HG03354 (cell line): ENCODE measurements at regions not wholly inside any gene's neighbourhood (a gene's known extent, or its start where the extent isn't known, plus 50 kb on each side); places are given as distances from the start of the nearest gene placed in this dataset.

Source experiments
- ATAC-seq: cut with Tn5 transposase; IDR thresholded peaks from one replicate; pipeline ENCODE4 v1.9.1; 2021; ENCODE audit warnings: mild to moderate bottlenecking; ENCODE audit not compliant: unreplicated experiment, poor library complexity, severe bottlenecking

DNA sequence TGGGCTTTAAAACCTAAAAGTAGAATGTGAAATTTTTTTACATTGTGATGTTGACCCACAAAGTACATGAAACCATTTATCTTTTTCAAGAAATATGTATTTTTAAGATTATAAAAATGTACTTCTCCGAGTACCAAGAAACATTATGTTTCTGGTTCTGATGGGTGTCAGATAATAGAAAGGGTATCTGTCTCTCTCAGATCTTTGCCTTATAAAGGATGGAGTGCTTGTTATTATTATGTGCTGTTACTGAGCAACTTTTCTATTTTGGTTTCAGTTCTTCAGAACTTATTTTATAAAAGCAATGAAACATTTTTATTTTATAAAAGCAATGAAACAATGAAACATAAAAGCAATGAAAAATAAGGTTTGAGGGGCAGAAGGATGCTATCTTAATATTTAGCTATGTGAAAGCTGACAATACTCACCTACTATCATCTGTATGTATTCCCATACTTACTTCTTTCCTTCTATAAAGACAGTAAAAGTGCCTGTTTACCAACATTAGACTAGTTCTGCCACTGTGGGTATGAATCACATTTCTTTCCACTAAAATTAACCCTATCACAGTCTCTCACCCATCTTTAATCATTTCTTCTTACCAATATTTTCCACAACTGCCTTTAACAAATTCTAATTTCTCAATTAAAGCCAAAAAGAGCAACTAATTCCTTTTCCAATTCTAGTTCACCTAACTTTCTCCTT, 540.7 kb upstream of the KCNMB2 start:
- ATAC-seq, result no peak

DNA sequence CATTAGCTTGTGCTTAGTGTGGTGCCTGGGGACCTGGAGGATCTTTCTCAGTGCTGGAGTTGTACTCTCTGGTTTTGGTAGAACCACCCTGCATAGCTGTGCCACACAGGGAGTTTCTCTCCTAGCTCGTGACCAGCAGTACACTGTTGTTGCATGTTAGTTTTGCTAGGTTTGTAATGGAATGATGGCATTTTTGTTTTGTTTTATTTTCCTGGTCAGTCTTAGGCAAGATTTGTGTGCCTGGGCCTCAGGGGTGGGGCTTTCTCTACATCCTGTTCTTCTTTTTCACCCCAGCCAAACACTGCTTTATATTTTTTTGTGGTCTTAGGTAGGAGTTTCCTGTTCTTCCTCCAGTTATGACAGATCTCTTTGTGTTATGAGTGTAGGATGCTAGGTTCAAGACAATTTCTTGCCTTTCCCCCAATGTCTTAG, 534.5 kb upstream of the KCNMB2 start:
- peak; percentile 87 for ATAC-seq

DNA sequence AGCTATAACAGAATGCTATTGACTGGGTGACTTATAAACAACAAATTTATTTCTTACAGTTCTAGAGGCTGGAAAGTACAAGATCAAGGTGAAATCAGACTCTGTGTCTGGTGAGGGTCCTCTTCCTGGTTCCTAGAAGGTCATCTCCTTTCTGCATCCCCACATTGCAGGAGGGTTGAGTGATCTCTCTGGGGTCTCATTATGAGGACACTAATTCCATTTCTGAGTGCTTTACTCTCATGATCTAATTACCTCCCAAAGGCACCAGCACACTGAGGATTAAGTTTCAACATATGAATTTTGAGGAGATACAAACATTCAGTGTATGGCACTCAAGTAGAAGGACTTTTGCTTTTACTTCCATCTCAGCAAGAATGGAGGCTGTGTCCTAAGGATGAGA, 534.1 kb upstream of the KCNMB2 start:
- ATAC-seq, result no peak

DNA sequence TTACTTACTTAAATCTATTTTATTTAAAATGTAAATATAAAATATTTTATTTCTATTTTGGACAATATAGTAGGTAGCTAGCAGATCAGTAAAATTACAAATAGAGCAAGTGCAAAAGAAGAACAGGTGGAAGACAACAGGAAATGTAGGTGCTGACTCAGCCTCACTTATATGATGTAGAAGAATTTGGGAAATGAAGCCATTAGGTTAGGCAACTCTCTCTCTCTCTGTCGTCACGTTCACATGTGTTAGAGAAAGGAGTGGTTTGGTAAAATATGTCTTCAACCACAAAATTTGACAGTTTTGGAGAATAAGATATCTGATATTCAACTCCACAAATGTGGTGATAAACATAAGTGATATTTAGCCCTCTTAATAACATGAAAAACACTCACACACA, 532.5 kb upstream of the KCNMB2 start:
- ATAC-seq, result no peak

DNA sequence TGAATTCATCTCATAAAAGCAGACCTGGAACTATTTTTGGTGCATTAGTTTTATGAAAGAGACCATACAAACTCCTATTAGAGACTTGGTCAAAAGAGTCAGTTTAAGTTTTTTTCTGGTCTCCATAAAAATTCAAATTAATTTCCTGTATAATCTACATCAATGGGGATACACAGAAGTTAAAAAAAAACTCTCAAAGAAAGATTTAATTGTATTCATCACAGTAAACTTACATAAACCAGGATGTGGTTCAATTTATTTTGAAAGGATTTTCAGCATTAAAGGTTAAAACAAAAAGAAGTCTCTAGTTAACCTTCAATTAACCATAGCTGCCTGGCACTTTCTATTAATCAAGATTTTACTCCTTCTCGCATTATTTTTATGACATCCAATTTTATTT, 530.3 kb upstream of the KCNMB2 start:
- ATAC-seq, result no peak

DNA sequence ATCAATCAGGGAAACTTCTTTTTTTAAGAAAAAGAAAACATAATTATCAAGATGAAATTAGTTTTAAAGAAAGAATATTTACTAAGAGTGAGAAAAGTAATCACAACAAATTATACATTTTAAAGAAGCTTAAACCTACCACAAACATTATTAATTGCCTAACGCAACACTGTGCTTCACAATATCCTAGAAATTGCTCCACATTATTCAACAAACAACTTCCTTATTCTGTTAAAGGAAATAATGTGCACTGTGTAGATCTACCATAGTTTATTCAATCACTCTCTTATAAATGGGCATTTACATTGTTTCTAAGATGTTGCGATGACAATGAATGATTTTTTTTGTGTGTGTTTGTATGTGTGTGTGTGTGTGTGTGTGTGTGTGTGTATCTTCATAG, 525.9 kb upstream of the KCNMB2 start:
- ATAC-seq, result no peak

DNA sequence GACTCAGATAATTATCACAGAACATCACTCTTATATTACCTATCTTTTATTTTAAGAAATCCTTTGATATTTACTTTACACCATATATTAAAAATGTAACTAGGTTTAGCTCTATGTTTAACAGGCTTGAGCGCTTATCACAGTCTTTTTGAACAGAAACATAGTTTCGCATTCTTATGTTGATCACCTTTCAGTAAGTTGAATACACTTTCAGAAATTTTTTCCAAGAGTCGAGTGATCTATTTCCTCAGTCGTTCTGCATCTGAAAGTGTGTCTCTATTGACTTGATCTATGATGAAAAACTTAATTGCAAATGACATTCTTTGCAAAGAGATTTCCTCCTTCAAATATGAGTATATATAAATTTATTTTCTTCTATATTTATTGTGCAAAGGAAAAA, 516.6 kb upstream of the KCNMB2 start:
- no peak for ATAC-seq

DNA sequence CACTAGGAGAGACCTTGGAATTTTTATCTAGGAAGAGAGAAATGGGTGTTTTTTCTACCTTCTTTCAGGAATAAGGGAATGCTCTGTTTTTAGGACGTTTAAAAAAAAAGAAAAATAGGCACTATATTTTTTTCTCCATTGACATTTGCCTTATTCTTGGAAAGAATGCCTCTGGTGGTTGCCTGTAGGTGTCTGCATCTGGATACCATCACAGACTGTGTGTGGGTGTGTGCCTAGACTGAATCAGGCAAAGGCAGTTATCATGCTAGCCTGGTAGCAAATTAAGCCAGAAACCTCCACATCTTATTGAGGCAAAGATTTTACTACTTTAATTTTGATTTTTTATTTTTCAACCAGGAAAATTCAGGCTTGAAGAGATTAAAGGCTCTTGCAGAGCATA, 513.6 kb upstream of the KCNMB2 start:
- ATAC-seq, result no peak

DNA sequence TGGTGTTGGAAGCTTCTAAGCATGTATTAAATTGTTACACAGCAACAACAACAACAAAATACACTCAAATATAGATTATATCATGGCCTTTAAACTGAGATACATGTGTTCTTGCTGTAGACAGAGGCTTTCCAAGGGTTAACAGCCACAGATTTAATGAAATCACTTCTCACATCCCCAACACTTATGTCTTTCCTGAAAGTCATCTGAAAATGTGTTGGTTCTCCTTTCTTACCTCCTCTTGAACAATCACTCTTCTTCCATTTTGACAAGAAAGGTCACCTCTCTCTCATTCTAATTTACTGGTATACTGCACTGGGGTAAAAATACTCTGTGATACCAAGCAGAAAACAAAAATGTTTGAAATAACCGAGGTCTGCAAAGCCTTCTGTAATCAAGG, 507.3 kb upstream of the KCNMB2 start:
- ATAC-seq, result no peak

DNA sequence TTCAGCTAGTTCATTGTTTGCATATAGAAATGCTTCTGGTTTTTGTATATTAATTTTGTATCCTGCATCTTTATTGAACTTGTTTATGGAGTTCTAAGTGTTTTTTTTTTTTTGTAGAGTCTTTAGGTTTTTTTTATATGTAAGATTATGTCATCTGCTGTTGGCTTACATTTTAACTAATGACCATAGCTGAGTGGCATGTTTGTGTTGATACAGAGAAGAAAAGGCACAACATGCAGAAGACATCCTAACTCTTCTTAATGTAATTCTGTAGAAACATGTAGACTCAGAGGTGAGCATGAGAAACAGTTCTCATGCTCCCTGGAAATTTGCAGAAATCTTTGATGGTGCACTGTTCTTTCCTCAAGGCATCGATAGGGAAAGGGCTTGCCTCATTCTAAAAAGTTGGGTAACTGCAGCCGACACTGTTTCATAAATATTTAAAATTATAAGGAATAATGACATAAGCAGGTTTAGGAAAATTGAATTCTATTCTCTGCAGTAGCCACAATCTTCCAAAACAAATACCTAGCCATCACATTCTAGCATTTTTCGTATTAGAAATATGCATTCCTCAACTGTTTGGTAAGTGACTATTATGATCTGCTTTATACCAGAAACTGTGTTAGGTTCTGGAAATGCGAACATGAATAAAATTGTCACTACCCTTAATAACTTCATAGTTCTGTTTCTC, 499.6 kb upstream of the KCNMB2 start:
- no peak for ATAC-seq

DNA sequence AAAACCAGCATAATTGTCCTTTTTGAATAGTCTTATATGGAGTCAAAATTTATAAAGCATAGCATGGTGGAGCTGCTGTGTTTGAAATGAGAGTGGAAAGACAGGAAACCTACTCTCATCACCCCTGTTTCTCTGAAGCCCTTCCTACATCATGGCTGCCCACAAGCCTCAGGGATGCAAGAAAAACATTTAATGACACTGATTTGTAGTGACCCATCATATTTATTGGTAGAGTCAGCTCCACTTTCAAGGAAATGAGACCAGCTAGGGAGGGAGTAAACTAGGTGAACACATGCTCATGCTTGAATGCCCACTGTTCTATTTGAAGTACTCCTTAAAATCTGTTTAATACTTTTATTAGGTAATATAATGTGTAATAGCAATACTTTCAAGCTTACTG, 494.3 kb upstream of the KCNMB2 start:
- no peak for ATAC-seq

DNA sequence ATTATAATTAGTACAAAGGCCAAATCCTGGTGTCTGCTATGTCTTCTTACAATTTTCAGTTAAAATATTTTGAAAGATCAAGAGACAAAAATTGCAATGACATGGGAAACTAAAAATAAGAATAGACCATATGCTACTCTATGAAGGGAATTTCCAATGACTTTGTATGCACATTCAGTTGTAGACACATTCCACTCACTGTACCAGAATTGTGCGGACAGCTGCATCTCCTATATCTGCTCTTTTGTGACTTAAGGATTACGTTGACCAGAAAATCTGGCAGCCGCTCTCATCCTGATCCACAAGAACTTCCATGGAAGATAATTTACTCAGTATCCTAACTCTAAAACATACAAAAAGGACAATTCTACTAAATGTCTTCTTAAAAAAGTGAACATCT, 493.9 kb upstream of the KCNMB2 start:
- ATAC-seq, result no peak

DNA sequence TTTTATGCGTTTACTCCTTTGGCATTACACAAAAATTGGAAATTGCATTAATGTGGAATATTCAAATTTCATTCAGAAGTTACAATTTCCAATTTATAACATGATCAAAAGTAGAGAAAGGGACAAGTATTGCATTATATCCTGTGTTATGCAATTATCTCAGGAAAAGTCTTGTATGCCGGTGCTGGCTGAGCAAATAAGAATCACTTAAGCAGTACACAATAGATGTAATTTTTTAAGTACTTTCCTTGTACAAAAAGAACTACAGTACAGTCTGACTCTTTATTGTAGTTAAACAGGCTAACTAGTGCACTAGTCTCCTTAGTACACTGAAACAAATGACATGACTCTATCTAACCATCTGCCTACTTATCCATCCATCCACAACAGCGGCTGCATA, 493.2 kb upstream of the KCNMB2 start:
- no peak for ATAC-seq

DNA sequence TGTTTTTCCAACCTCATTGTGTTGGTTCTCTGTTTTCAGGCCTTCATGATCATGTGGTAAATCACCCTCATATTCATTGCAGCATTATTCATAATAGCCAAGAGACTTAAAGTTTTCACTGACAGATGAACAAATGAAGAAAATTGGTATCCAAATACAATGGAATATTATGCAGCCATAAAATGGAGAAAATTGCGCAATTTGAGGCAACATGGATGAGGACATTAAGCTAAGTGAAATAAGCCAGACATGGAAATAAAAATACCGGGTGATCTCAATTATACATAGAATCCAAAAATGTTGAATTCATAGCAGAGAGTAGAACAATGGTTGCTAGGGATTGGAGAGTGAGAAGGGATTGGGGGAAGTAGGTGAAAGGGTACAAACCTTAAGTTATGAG, 491.9 kb upstream of the KCNMB2 start:
- ATAC-seq, result no peak

DNA sequence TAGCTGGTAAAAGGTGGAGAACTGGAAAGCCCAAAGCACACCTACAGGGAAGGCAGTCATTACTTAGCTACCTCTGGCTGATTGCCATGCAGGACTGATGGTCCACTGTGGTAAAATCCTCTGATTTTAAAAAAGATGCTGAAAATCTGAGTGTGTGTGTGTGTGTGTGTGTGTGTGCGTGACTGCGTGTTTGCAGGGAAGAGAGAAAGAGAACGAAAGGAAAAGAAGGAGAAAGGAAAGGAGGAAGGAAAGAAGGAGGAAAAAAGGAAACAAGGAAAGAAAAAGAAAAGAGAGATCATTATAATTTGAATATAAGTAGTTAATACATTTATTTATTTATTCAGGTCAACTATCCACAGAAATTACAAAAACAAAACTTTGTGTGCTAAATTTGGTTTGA, 488.7 kb upstream of the KCNMB2 start:
- ATAC-seq, result no peak

DNA sequence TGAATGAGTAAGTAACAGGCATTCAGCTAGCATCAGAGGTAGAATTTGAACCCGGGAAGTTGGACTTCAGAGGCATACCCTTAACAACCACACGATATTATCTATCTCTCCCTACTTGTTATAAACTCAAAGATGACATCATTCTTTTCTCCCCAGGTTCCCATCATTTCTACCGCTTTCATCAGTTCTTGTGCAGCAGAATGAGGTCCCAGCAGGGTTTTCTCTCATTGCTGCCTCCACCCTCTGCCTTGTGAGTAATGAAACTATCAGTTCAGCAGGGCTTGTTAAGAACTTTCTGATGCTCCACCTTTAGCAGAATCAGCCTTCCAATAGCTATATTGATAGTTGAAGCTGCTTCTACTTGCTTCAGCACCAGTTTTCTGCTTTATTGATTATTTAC, 487.5 kb upstream of the KCNMB2 start:
- ATAC-seq, result no peak

DNA sequence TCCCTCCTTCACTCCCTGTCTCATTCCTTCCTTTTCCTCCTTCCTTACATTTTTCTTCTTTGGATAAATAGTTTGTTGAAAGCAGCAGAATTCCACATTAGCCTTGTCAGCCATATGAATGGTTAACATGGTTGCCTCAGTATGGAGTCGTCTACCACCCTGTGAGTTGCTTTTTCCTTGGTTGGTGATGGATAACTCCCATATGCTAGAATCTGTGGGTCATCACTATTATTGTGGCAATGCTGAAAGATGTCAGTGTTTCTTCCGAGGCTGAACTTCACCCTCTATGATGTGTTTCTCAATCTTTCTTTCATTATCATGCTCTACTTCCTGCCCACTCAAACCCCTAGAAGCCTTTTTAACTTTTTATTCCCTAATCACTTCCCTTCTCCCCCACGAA, 481.8 kb upstream of the KCNMB2 start:
- ATAC-seq, result no peak

DNA sequence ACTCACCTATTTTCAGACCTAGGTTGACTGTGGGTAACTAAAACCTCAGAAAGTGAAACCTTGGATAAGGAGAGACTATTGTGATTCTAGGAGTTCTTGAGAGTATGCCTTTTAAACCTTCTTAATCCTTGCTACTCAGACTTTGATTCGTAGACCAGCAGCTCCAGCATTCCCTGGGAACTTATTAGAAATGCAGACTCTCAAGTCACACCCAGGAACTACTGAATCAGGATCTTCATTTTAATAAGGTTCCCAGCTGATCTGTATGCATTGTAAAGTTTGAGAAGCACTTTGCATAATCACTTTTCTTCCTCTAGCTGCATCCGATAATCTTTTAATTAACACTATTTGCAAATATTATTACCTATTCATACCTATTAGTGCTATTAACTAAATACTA, 480.3 kb upstream of the KCNMB2 start:
- ATAC-seq, result no peak

DNA sequence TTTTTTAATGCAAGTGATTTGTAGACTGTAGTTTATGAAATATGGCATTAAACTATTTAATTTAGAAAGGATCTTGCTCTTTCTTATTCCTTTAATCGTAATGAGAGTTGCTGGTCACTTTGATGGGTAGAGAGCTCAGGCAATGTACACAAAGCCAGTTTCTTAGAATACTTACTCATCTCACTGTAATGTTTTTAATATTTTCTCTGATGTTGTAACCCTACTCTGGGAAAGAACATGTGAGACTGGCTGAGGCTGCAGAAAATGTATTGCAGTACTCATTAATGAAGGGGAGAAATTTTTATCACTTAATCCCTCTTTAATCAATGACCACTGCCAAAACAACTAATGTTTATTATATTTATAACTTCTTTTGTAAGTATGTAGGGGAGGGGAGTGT, 479.4 kb upstream of the KCNMB2 start:
- no peak for ATAC-seq

DNA sequence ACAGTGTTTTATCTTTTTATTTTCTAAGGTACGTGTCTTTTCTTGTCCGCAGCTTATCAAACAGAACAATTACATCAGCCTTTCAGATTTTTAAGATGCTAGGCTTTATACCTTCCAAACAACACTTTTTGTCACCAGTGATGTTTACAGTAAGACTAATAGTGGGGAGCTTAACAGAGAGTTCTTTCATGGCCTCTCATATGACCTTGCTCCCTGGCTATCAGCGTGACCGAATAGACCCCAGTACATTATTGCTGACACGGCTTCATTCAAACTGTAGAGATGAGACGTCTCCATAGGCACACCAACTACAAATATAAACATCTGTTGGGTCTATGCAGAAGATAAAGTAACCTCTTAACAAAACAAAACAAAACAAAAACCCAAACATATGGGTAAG, 477.6 kb upstream of the KCNMB2 start:
- no peak for ATAC-seq

DNA sequence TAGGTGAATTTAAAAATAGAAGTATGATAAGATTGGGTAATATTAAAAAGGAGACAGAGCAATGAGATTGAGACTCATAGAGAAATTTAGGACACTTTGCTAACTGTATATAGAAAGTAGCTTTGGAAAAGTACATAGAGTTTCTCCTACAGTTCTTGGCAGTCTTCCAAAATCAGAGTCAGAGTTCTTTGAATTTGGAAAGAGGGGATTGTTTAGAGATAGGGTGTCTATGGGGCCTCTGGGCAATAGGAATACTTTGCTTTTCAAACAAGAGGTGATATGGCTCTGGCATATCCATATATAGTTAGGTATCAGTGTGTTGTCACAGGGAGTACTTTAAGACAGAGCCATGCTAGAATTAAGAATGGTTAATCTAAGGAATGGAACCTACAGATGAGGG, 477.1 kb upstream of the KCNMB2 start:
- no peak for ATAC-seq

DNA sequence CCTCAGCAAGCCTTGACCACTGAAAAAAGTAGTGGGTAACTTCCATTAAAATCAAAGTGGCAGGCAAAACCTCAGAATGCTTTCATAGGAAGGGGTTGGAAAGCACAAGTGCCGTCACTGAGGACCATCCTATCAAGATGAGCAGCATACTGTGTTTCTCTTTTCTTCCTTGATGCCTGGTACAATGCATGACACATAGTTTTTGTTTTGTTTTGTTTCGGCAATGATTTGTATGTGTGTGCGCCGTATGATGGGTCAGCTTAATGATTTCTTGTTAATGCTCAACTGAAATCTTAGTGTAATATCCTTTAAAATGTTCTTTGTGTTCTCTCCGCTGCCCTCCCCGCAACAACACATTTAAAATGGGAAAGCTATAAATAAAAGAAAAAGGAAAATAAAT, 476.4 kb upstream of the KCNMB2 start:
- no peak for ATAC-seq
